HG02943 (cell line): ENCODE measurements at regions not wholly inside any gene's neighbourhood (a gene's known extent, or its start where the extent isn't known, plus 50 kb on each side); places are given as distances from the start of the nearest gene placed in this dataset.

Experiments
- ATAC-seq: cut with Tn5 transposase; IDR thresholded peaks from one replicate; pipeline ENCODE4 v1.9.1; 2021; ENCODE audit warnings: mild to moderate bottlenecking, low read depth, moderate library complexity; ENCODE audit not compliant: unreplicated experiment

GRCh38 chrX:5829469-5829868 is 399.2 kb downstream of the NLGN4X start:
- ATAC-seq: no peak

GRCh38 chrX:5829060-5829459 is 399.6 kb downstream of the NLGN4X start:
- no peak for ATAC-seq

- ATAC-seq: no peak
Measured at GRCh38 chrX:5823903-5824302, 404.8 kb downstream of the NLGN4X start.

GRCh38 chrX:5810636-5811035 is 418.0 kb downstream of the NLGN4X start:
- no peak for ATAC-seq

- no peak for ATAC-seq
Measured at GRCh38 chrX:5807181-5807580, 421.5 kb downstream of the NLGN4X start.

GRCh38 chrX:5802391-5802790 is 426.3 kb downstream of the NLGN4X start:
- no peak for ATAC-seq

GRCh38 chrX:5791721-5792120 is 436.9 kb downstream of the NLGN4X start:
- ATAC-seq: no peak

GRCh38 chrX:5788910-5789309 is 439.8 kb downstream of the NLGN4X start:
- no peak for ATAC-seq

GRCh38 chrX:5780821-5781220 is 447.8 kb downstream of the NLGN4X start:
- ATAC-seq: no peak

- no peak for ATAC-seq
Measured at GRCh38 chrX:5775846-5776430, 452.7 kb downstream of the NLGN4X start.

- ATAC-seq: no peak
Measured at GRCh38 chrX:5774446-5774845, 454.2 kb downstream of the NLGN4X start.

GRCh38 chrX:5771441-5771840 is 457.2 kb downstream of the NLGN4X start:
- no peak for ATAC-seq

GRCh38 chrX:5756616-5757015 is 472.1 kb downstream of the NLGN4X start:
- no peak for ATAC-seq

- ATAC-seq: no peak
Measured at GRCh38 chrX:5753291-5753690, 475.4 kb downstream of the NLGN4X start.

- ATAC-seq: no peak
Measured at GRCh38 chrX:5752831-5753230, 475.8 kb downstream of the NLGN4X start.

GRCh38 chrX:5748586-5749150 is 480.0 kb downstream of the NLGN4X start:
- no peak for ATAC-seq

- no peak for ATAC-seq
Measured at GRCh38 chrX:5746231-5746630, 482.4 kb downstream of the NLGN4X start.

GRCh38 chrX:5733501-5733900 is 495.2 kb downstream of the NLGN4X start:
- ATAC-seq: no peak

- no peak for ATAC-seq
Measured at GRCh38 chrX:5730556-5730955, 498.1 kb downstream of the NLGN4X start.

- ATAC-seq: no peak
Measured at GRCh38 chrX:5726224-5726623, 502.4 kb downstream of the NLGN4X start.

- ATAC-seq: no peak
Measured at GRCh38 chrX:5724123-5724522, 504.5 kb downstream of the NLGN4X start.

GRCh38 chrX:5718651-5719050 is 510.0 kb downstream of the NLGN4X start:
- no peak for ATAC-seq

- no peak for ATAC-seq
Measured at GRCh38 chrX:5716666-5717065, 512.0 kb downstream of the NLGN4X start.
